Thymus (tissue), 11 donors: ENCODE measurements at regions not wholly inside any gene's neighbourhood (a gene's known extent, or its start where the extent isn't known, plus 50 kb on each side); places are given as distances from the start of the nearest gene placed in this dataset.
A peak's percentile ranks its signal among the peaks of the same experiment; 100 is the strongest.

ENCODE experiments used
- DNase-seq, 9 donors: peaks; one replicate each; pipeline ENCODE4 v3.0.0-alpha.2; 2013; ENCODE audit warnings: low spot score in 9 of 9, low read depth in 6 of 9, missing footprints in 1 of 9
- H3K27ac ChIP-seq, 2 donors: one replicate each; pipeline ENCODE4 v1.5.1; 2013; ENCODE audit warnings: control low read depth in 1 of 2, low read depth in 1 of 2, low read length in 1 of 2, mild to moderate bottlenecking in 1 of 2, moderate library complexity in 1 of 2
- H3K27me3 ChIP-seq, 2 donors: one replicate each; pipeline ENCODE4 v1.5.1; 2013; ENCODE audit warnings: low read length in 1 of 2; ENCODE audit not compliant: control insufficient read depth in 2 of 2, insufficient read depth in 1 of 2
- H3K36me3 ChIP-seq, 2 donors: one replicate each; pipeline ENCODE4 v1.5.1; 2013; ENCODE audit warnings: low read length in 1 of 2, mild to moderate bottlenecking in 1 of 2, moderate library complexity in 1 of 2; ENCODE audit not compliant: control insufficient read depth in 2 of 2, insufficient read depth in 2 of 2
- H3K4me1 ChIP-seq, 2 donors: one replicate each; pipeline ENCODE4 v1.5.1; 2013; ENCODE audit warnings: low read length in 2 of 2; ENCODE audit not compliant: control insufficient read depth in 2 of 2, insufficient read depth in 2 of 2
- H3K4me3 ChIP-seq, 2 donors: one replicate each; pipeline ENCODE4 v1.5.1; 2013; ENCODE audit warnings: low read length in 2 of 2, control low read depth in 1 of 2, mild to moderate bottlenecking in 1 of 2
- H3K9me3 ChIP-seq, 2 donors: one replicate each; pipeline ENCODE4 v1.5.1; 2013; ENCODE audit warnings: low read length in 1 of 2, mild to moderate bottlenecking in 1 of 2; ENCODE audit not compliant: control insufficient read depth in 2 of 2, insufficient read depth in 1 of 2
- WGBS: extraction: QIAGEN DNeasy Blood & Tissue Kit; methylation state at CpG from one replicate; pipeline ENCODE4 v1.1.7; 2013; 5-methylcytosine and 5-hydroxymethylcytosine counted together
- donor health status: healthy.

DNA sequence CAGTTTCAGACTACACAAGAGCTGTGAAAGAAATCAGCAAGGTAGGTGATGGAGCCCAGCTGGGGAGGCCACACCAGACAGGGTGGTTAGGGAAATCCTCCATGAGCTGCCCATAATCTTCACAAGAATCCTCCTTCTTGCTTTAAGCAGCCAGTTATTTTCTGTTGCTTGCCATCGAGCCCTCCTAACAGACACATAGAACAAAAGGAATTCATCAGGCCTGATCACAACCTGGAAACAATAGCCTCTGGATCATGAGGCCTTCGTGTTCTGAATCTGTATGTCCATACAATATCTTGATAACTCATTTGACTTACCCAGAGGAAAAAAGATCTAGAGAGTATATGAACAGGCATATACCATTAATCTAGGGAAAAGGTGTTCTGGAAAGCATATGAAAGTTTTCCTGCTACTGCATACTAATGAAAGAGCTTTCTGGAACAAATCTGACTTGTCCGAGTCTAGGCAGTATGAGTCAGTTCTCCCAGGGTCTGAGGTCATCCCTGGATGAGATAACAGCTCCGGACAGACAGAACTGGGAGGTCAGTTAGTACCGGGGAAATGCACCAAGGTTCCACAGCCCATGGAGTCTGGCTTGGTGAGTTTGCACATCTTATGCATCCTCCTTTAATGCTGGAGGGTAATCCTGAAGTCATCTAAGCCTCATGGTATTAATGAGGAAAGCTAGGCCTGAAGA, 52.8 kb upstream of the ELK3 start:
- no peaks in the 10 kb centered on the region for H3K9me3 ChIP-seq
- no peaks in the 10 kb centered on the region for H3K36me3 ChIP-seq
- H3K4me1 ChIP-seq = peaks cover 9 to 15% of the 10 kb centered on the region in 2 donors
- no peak for DNase-seq
- no peaks in the 10 kb centered on the region for H3K27me3 ChIP-seq
- no peak overlapping the region for H3K27ac ChIP-seq
- 97% methylated on average over 5 of the region's 5 CpGs for WGBS
- H3K4me3 ChIP-seq = no peak overlapping the region

GRCh38 chr12:96143392-96143791, 50.8 kb upstream of the ELK3 start:
- Histone ChIP-seq H3K27me3 (no peaks in the 10 kb centered on the region), H3K4me3 (no peak overlapping the region), H3K9me3 (no peaks in the 10 kb centered on the region), H3K36me3 (no peaks in the 10 kb centered on the region), H3K27ac (peak overlapping the region in 1 of 2 donors; percentile 11), H3K4me1 (peaks cover 9 to 15% of the 10 kb centered on the region in 2 donors)
- DNase-seq = peak in 6 of 9 donors; percentile 12 to 52 (median 20)
- WGBS = 26% methylated on average over 6 of the region's 6 CpGs

DNA sequence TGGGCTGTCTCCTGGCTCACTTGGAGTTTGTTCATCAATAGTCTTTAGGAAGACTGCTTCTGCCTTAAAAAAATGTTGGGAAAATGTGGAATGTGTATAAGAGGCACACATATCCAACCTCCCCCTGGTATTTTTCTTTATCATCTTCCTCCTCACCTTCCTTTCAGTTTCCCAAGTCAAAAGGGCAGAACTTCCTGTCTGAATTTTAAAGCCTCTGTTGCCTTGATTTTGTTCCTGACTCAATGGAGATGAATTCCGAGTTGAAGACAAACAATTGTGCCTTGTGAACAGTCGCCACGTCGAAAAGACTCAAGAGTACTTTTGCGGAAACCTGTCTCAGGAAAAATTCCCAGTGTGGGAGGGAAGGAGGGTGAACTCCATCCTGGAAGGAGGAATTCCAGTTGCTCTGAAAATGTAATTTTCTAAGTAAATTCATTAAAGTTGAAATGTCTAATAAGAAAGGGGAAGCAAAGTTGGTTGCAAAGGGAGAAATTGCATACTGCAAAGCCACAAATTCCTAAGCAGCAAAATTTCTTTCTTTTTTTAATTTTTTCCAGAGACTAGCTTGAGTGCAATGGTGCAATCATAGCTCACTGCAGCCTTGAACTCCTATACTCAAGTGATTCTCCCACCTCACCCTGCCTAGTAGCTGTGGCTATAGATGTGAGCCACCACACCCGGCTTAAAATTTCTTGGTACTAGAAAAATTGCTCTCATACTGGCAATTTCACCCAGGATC, 50.2 kb upstream of the ELK3 start:
- no peak for DNase-seq
- no peaks in the 10 kb centered on the region for H3K36me3 ChIP-seq
- H3K4me1 ChIP-seq = peaks cover 9 to 15% of the 10 kb centered on the region in 2 donors
- H3K27ac ChIP-seq = no peak overlapping the region
- H3K27me3 ChIP-seq = no peaks in the 10 kb centered on the region
- no peaks in the 10 kb centered on the region for H3K9me3 ChIP-seq
- WGBS = 83% methylated on average over 6 of the region's 6 CpGs
- no peak overlapping the region for H3K4me3 ChIP-seq
